COR-L47 (cell line): ENCODE measurements at regions not wholly inside any gene's neighbourhood (a gene's known extent, or its start where the extent isn't known, plus 50 kb on each side); places are given as distances from the start of the nearest gene placed in this dataset.

Experiments used
- DNase-seq: peaks from one replicate; lab custom pipeline; 2025; lab: John Stamatoyannopoulos, UW

DNA sequence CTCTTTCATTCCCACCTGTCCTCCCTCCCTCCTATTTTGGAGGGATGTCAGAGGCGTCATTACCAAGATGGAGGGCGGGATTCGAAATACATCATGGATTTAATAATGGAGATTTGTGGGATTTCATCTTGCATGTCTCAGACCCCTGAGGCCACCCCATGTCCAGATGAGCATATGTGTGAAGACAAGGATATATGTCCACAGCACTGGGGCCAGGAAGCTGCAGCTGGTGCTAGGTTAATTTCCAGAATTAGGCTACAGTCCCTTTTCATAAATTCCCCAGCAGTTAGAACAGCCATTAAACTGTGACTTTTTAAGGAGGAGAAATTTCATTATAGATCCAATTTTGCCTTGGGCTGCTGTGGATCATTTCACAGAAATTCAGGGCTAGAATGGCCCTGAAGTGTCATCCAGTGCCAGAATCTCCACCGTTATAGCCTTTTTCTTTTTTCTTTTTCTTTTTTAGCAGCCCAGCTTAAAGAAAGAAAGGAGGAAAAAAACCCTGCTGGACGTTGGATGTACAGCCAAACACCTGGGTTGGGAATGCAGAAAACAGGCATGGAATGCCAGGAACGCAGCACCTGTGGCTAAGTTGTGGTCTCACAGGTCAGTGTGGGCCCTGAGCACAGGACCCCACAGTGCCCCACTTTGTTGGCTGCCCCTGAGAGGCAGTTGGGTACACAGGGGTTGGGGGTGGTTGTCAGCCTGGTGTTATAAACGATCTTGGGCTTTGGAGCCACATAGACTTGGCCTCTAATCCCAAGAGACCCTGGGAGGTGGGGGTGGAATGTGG is 50.2 kb upstream of the CXCL14 start:
- DNase-seq: no peak
